ENCODE measurements at regions not wholly inside any gene's neighbourhood (a gene's known extent, or its start where the extent isn't known, plus 50 kb on each side); places are given as distances from the start of the nearest gene placed in this dataset.

DNA sequence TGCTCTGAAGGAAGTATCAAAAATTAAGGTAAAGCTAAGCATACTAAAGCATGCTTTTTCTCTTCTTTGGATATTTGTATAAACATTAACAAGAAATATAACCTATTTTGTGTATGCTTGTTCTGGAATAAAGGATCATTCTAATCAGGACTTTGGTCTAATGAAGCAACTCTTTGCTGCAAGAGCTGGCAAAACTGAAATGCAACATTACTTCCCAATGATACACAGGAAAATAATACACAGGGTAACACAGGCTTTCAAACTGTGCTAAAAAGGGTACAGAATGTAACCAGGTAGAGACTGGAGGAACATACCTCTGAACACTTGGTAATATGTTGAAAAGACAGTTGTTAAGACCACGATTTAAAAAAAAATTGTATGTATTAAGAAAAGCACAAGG, 222.5 kb upstream of the DIO2 start:
- no TSS peak for BruUV-seq (replicated peaks)

More for the DNA sequence above, 222.5 kb upstream of the DIO2 start:
- ChIA-PET CTCF (no interaction called here), POLR2A (no interaction called here)
- Histone ChIP-seq H3K9me3 (replicated peaks; ENCODE audit: control insufficient read depth, insufficient read depth, low read length) (no peaks in the 10 kb centered on the region), H3K9me1 (replicated peaks; ENCODE audit: control insufficient read depth, extremely low read depth, insufficient read depth, low read length) (no peaks in the 10 kb centered on the region), H3K79me2 (ENCODE audit: control insufficient read depth, insufficient read depth, low read length) (no peaks in the 10 kb centered on the region), H3K27me3 (ENCODE audit: control insufficient read depth in 2 of 2, insufficient read depth in 2 of 2, low read length in 2 of 2) (no peaks in the 10 kb centered on the region), H2AFZ (ENCODE audit: low read depth, low read length) (no peak overlapping the region), H3K4me3 (replicated peaks in 1 of 3; ENCODE audit: insufficient read depth in 1 of 3, low read depth in 1 of 3, low read length in 3 of 3) (no peak overlapping the region), H3K27ac (ENCODE audit: insufficient read depth, low read depth, low read length) (no peak overlapping the region), H3K4me1 (ENCODE audit: control insufficient read depth, extremely low read depth, insufficient read depth, low read length) (peaks cover under 1% of the 10 kb centered on the region), H3K36me3 (ENCODE audit: control insufficient read depth in 2 of 2, extremely low read depth in 1 of 2, insufficient read depth in 2 of 2, low read length in 2 of 2) (no peaks in the 10 kb centered on the region), H4K20me1 (replicated peaks; ENCODE audit: control insufficient read depth, extremely low read depth, insufficient read depth, low read length) (no peaks in the 10 kb centered on the region), H3K9ac (replicated peaks; ENCODE audit: extremely low read depth, insufficient read depth, low read length) (no peak overlapping the region), H3K4me2 (ENCODE audit: insufficient read depth, low read length) (no peak overlapping the region)
- dilution Hi-C loops (cut with MboI; ENCODE audit: extremely low pct_ligation_motif_present, low sequenced_read_pairs), result no loop called here
- TF ChIP-seq EZH2 (IDR thresholded peaks at IDR 0.05; ENCODE audit: borderline replicate concordance, low read depth, low read length, severe bottlenecking) (no peak), JUN (IDR thresholded peaks at IDR 0.05; ENCODE audit: borderline replicate concordance, insufficient read depth, insufficient read length, low read depth) (no peak), POLR2AphosphoS5 (IDR thresholded peaks at IDR 0.05; ENCODE audit: insufficient read depth, low read depth, low read length) (no peak), FOS (IDR thresholded peaks at IDR 0.05; ENCODE audit: borderline replicate concordance, insufficient read depth, low read length) (no peak), GATA2 (IDR thresholded peaks at IDR 0.05; ENCODE audit: insufficient read depth, insufficient read length, low read depth, low read length) (no peak), POLR2A (IDR thresholded peaks at IDR 0.05; ENCODE audit: low read depth, low read length) (no peak), MYC (IDR thresholded peaks at IDR 0.05; ENCODE audit: low read depth, low read length) (no peak), MAX (IDR thresholded peaks at IDR 0.05; ENCODE audit: insufficient read depth, insufficient read length) (no peak)
- TF ChIP-seq, protein P1, sequence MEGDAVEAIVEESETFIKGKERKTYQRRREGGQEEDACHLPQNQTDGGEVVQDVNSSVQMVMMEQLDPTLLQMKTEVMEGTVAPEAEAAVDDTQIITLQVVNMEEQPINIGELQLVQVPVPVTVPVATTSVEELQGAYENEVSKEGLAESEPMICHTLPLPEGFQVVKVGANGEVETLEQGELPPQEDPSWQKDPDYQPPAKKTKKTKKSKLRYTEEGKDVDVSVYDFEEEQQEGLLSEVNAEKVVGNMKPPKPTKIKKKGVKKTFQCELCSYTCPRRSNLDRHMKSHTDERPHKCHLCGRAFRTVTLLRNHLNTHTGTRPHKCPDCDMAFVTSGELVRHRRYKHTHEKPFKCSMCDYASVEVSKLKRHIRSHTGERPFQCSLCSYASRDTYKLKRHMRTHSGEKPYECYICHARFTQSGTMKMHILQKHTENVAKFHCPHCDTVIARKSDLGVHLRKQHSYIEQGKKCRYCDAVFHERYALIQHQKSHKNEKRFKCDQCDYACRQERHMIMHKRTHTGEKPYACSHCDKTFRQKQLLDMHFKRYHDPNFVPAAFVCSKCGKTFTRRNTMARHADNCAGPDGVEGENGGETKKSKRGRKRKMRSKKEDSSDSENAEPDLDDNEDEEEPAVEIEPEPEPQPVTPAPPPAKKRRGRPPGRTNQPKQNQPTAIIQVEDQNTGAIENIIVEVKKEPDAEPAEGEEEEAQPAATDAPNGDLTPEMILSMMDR (IDR thresholded peaks at IDR 0.05; ENCODE audit: extremely low read depth in 1 of 2, insufficient read depth in 1 of 2, low read depth in 1 of 2, low read length in 2 of 2), result no peak
- no peak for FAIRE-seq
- DNase-seq (ENCODE audit: low read depth, low spot score), result no peak
- intact Hi-C loops (cut with micrococcal nuclease), result no loop called here

All from endothelial cell of umbilical vein (primary cell).